ENCODE measurements at regions not wholly inside any gene's neighbourhood (a gene's known extent, or its start where the extent isn't known, plus 50 kb on each side); places are given as distances from the start of the nearest gene placed in this dataset.
"Not testable (repeated sequence)": the region's sequence is repeated elsewhere in the genome, so short reads cannot be mapped to it uniquely, and the experiment has no call there.

GRCh38 chr4:158035662-158036195 is 137.1 kb downstream of the GASK1B start:
- no peaks in the 10 kb centered on the region for H3K36me3 Mint-ChIP-seq
- no peak overlapping the region for H3K4me3 Mint-ChIP-seq
- H3K27ac ChIP-seq (ENCODE audit: insufficient read depth, low read length, poor library complexity, severe bottlenecking), result no peak overlapping the region
- H3K27me3 ChIP-seq (ENCODE audit: control insufficient read depth, insufficient read depth, low read length), result no peaks in the 10 kb centered on the region
- ATAC-seq (ENCODE audit: low read depth in 2 of 2) (no peak), DNase-seq (no peak)
- H3K36me3 ChIP-seq (ENCODE audit: control insufficient read depth, insufficient read depth, low read length), result no peaks in the 10 kb centered on the region
- H3K27ac Mint-ChIP-seq, result no peak overlapping the region
- H3K9me3 Mint-ChIP-seq, result peaks cover 0 to 17% (median 7%) of the 10 kb centered on the region in 7 donors
- H3K4me3 ChIP-seq (ENCODE audit: low read depth, low read length), result no peak overlapping the region
- H3K4me1 Mint-ChIP-seq, result no peaks in the 10 kb centered on the region
- peaks cover 3 to 5% of the 10 kb centered on the region in 2 experiments for H3K9me3 ChIP-seq (ENCODE audit: control insufficient read depth in 2 of 2, low read length in 2 of 2)
- no peaks in the 10 kb centered on the region for H3K4me1 ChIP-seq (ENCODE audit: control insufficient read depth, insufficient read depth, low read length, poor library complexity, severe bottlenecking)
- no peaks in the 10 kb centered on the region for H3K27me3 Mint-ChIP-seq

DNA sequence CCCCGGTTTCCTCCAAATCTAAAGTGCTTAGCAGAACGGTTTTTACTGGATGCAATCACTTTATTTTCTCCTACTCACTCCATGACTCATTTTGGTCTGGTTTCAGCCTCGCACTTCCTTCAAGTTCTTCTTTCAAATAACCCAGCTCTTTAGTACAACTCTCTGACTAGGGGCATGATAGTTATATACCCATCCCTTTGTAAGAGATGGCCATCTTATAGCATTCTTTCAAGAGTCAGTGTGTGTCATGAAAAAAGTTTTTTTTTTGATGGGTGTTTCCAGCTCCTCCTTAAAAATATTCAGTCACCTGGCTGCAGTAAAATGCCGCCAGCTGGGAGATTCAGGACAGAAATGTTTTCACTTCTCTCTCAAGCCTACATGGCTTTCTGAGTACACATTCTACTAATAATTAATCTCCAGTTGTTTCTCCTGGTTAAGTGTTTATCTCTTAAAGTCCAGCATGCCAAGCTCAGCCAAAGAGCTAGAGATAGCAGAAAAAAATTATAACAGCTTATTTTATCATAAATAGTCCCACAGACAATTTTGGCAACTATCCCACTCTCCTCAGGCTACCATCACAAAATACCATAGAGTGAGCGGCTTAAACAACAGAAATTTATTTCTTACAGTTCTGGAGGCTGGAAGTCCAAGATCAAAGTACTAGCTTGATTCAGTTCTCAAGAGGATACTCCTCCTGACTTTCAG is 139.3 kb downstream of the GASK1B start:
- Histone ChIP-seq H3K36me3 (ENCODE audit: control insufficient read depth, insufficient read depth, low read length) (no peaks in the 10 kb centered on the region), H3K27ac (ENCODE audit: insufficient read depth, low read length, poor library complexity, severe bottlenecking) (no peak overlapping the region), H3K4me3 (ENCODE audit: low read depth, low read length) (no peak overlapping the region), H3K9me3 (ENCODE audit: control insufficient read depth in 2 of 2, low read length in 2 of 2) (peaks cover 0 to 3% of the 10 kb centered on the region in 2 experiments), H3K4me1 (ENCODE audit: control insufficient read depth, insufficient read depth, low read length, poor library complexity, severe bottlenecking) (no peaks in the 10 kb centered on the region), H3K27me3 (ENCODE audit: control insufficient read depth, insufficient read depth, low read length) (no peaks in the 10 kb centered on the region)
- no peaks in the 10 kb centered on the region for H3K36me3 Mint-ChIP-seq
- DNase-seq (no peak), ATAC-seq (ENCODE audit: low read depth in 2 of 2) (no peak)
- H3K4me3 Mint-ChIP-seq, result no peak overlapping the region
- H3K27me3 Mint-ChIP-seq, result no peaks in the 10 kb centered on the region
- no peak overlapping the region for H3K27ac Mint-ChIP-seq
- H3K4me1 Mint-ChIP-seq, result no peaks in the 10 kb centered on the region
- H3K9me3 Mint-ChIP-seq, result peaks cover 0 to 11% (median under 1%) of the 10 kb centered on the region in 7 donors

- Mint-ChIP-seq H3K4me1 (no peaks in the 10 kb centered on the region), H3K9me3 (peaks cover 0 to 14% (median 2%) of the 10 kb centered on the region in 7 donors), H3K27me3 (no peaks in the 10 kb centered on the region), H3K27ac (no peak overlapping the region), H3K4me3 (no peak overlapping the region), H3K36me3 (no peaks in the 10 kb centered on the region)
- ATAC-seq (ENCODE audit: low read depth in 2 of 2), result no peak
- Histone ChIP-seq H3K27me3 (ENCODE audit: control insufficient read depth, insufficient read depth, low read length) (no peaks in the 10 kb centered on the region), H3K4me3 (ENCODE audit: low read depth, low read length) (no peak overlapping the region), H3K9me3 (ENCODE audit: control insufficient read depth in 2 of 2, low read length in 2 of 2) (no peaks in the 10 kb centered on the region), H3K27ac (ENCODE audit: insufficient read depth, low read length, poor library complexity, severe bottlenecking) (no peak overlapping the region), H3K36me3 (ENCODE audit: control insufficient read depth, insufficient read depth, low read length) (no peaks in the 10 kb centered on the region), H3K4me1 (ENCODE audit: control insufficient read depth, insufficient read depth, low read length, poor library complexity, severe bottlenecking) (no peaks in the 10 kb centered on the region)
- DNase-seq, result no peak
Observed at GRCh38 chr4:158032733-158033415, 140.0 kb downstream of the GASK1B start.

- H3K4me1 Mint-ChIP-seq; H3K27me3 Mint-ChIP-seq; H3K27ac Mint-ChIP-seq; H3K27me3 ChIP-seq (ENCODE audit: control insufficient read depth, insufficient read depth, low read length); H3K4me3 ChIP-seq (ENCODE audit: low read depth, low read length); H3K36me3 Mint-ChIP-seq; H3K9me3 ChIP-seq (ENCODE audit: control insufficient read depth in 2 of 2, low read length in 2 of 2); H3K4me1 ChIP-seq (ENCODE audit: control insufficient read depth, insufficient read depth, low read length, poor library complexity, severe bottlenecking); ATAC-seq (ENCODE audit: low read depth in 2 of 2); H3K27ac ChIP-seq (ENCODE audit: insufficient read depth, low read length, poor library complexity, severe bottlenecking); H3K36me3 ChIP-seq (ENCODE audit: control insufficient read depth, insufficient read depth, low read length); DNase-seq; H3K4me3 Mint-ChIP-seq: not testable (repeated sequence)
- peaks cover 0 to 10% (median 5%) of the 10 kb centered on the region in 7 donors for H3K9me3 Mint-ChIP-seq
Observed at GRCh38 chr4:158028381-158028780, 144.4 kb downstream of the GASK1B start.

DNA sequence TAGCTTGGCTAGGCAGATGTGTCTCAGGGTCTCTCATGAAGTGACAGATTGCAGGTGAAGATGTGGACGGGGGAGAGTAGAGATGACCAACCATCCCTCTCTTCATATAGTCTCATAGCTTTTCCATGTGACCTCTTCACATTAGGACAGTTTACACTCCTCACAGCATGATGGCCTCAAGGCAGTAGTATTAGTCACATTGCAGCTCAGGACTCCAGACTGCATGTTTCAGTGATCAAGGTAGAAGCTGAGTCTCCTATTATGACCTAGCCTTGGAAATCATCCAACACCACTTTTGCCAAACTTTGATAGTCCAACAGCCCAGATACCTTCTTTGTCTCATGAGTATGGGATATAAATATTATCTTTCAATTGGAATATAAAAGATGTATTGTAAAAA is 147.7 kb downstream of the GASK1B start:
- H3K9me3 ChIP-seq (ENCODE audit: control insufficient read depth in 2 of 2, low read length in 2 of 2), result no peaks in the 10 kb centered on the region
- no peak overlapping the region for H3K4me3 Mint-ChIP-seq
- H3K9me3 Mint-ChIP-seq, result peaks cover 0 to 9% (median 1%) of the 10 kb centered on the region in 7 donors
- no peaks in the 10 kb centered on the region for H3K36me3 ChIP-seq (ENCODE audit: control insufficient read depth, insufficient read depth, low read length)
- H3K27ac ChIP-seq (ENCODE audit: insufficient read depth, low read length, poor library complexity, severe bottlenecking), result no peak overlapping the region
- ATAC-seq (ENCODE audit: low read depth in 2 of 2) (no peak), DNase-seq (no peak)
- no peaks in the 10 kb centered on the region for H3K27me3 ChIP-seq (ENCODE audit: control insufficient read depth, insufficient read depth, low read length)
- no peaks in the 10 kb centered on the region for H3K36me3 Mint-ChIP-seq
- no peaks in the 10 kb centered on the region for H3K4me1 Mint-ChIP-seq
- H3K4me1 ChIP-seq (ENCODE audit: control insufficient read depth, insufficient read depth, low read length, poor library complexity, severe bottlenecking), result no peaks in the 10 kb centered on the region
- H3K4me3 ChIP-seq (ENCODE audit: low read depth, low read length), result no peak overlapping the region
- H3K27me3 Mint-ChIP-seq, result no peaks in the 10 kb centered on the region
- no peak overlapping the region for H3K27ac Mint-ChIP-seq

DNA sequence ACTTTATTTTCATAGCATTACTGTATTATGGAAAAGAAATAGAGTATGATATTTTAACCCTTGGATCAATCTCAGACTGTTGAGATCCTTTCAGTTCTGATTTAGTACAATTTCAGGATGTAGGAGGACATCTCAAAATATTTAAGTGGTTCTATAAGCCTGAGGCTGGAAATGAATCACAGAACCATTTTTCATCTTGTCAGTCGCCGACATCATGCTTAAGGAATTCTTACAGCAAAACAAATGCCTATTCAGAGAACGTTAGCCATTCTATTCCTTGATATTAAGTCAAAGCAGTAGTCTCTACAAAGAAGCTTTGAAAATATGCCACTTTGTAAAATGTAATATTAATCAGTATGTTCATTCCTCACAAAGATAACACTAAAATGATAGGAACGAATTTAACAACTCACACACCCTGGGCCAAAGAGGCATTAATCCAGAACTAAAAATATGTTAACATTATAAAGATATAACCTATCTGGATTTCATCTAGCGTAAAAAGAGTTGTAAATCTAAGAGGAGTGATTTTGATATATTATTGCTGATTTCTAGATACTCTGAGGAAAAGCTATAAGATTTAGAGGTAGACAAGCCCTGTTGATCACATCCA is 152.0 kb downstream of the GASK1B start:
- Mint-ChIP-seq H3K4me1 (no peaks in the 10 kb centered on the region), H3K27ac (no peak overlapping the region), H3K27me3 (peaks cover 5% of the 10 kb centered on the region), H3K4me3 (no peak overlapping the region), H3K36me3 (no peaks in the 10 kb centered on the region), H3K9me3 (peaks cover 0 to 5% (median 0%) of the 10 kb centered on the region in 7 donors)
- Histone ChIP-seq H3K27ac (ENCODE audit: insufficient read depth, low read length, poor library complexity, severe bottlenecking) (no peak overlapping the region), H3K4me1 (ENCODE audit: control insufficient read depth, insufficient read depth, low read length, poor library complexity, severe bottlenecking) (no peaks in the 10 kb centered on the region), H3K27me3 (ENCODE audit: control insufficient read depth, insufficient read depth, low read length) (no peaks in the 10 kb centered on the region), H3K36me3 (ENCODE audit: control insufficient read depth, insufficient read depth, low read length) (no peaks in the 10 kb centered on the region), H3K4me3 (ENCODE audit: low read depth, low read length) (no peak overlapping the region), H3K9me3 (ENCODE audit: control insufficient read depth in 2 of 2, low read length in 2 of 2) (no peaks in the 10 kb centered on the region)
- no peak for ATAC-seq (ENCODE audit: low read depth in 2 of 2)
- no peak for DNase-seq

DNA sequence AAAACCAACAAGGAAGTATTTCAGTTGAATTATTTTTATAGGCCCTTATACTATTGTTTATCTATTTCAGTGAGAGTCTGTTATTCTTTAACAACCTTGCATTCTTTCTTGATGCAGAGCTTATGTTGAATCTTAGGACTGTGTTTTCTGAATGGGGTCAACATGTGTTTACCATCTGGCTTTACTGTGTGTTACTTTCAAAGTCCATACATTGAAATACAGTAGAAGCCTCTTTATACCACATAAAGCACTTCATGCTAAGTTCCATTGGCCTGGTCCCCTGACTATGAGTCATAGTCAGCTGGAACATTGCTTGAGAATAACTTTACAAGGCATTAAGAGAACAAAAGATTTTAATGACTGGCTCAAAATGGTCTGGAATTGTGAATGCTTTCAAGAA is 152.6 kb downstream of the GASK1B start:
- no peak for DNase-seq
- H3K27me3 Mint-ChIP-seq, result peaks cover 5% of the 10 kb centered on the region

More for the DNA sequence above, 152.6 kb downstream of the GASK1B start:
- Mint-ChIP-seq H3K27ac (no peak overlapping the region), H3K4me1 (no peaks in the 10 kb centered on the region), H3K4me3 (no peak overlapping the region), H3K36me3 (no peaks in the 10 kb centered on the region), H3K9me3 (peaks cover 0 to 3% (median 0%) of the 10 kb centered on the region in 7 donors)
- no peak overlapping the region for H3K27ac ChIP-seq (ENCODE audit: insufficient read depth, low read length, poor library complexity, severe bottlenecking)
- no peak for ATAC-seq (ENCODE audit: low read depth in 2 of 2)
- no peaks in the 10 kb centered on the region for H3K36me3 ChIP-seq (ENCODE audit: control insufficient read depth, insufficient read depth, low read length)
- H3K27me3 ChIP-seq (ENCODE audit: control insufficient read depth, insufficient read depth, low read length), result no peaks in the 10 kb centered on the region
- H3K4me1 ChIP-seq (ENCODE audit: control insufficient read depth, insufficient read depth, low read length, poor library complexity, severe bottlenecking), result no peaks in the 10 kb centered on the region
- no peaks in the 10 kb centered on the region for H3K9me3 ChIP-seq (ENCODE audit: control insufficient read depth in 2 of 2, low read length in 2 of 2)
- no peak overlapping the region for H3K4me3 ChIP-seq (ENCODE audit: low read depth, low read length)

Data from CD4-positive, CD25-positive, alpha-beta regulatory T cell (primary cell).